ENCODE measurements at regions not wholly inside any gene's neighbourhood (a gene's known extent, or its start where the extent isn't known, plus 50 kb on each side); places are given as distances from the start of the nearest gene placed in this dataset.

DNA sequence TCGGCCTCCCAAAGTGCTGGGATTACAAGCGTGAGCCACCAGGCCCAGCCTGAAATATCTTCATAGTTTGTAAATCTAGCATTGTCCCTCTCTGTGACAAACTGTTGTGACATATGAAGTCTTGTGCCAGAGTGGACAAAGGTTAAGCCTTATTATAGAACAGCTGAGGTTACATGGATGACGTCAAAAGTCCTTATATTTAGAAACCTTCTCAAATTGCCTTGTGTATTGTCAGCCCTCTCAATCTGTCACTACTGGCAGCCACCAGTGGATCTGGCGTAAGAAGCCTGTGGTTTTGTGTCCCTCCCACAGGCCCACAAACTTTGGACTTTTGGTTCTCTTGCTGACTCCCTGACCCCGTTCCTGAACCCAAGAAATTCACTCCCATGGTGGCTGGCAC lies 79.4 kb upstream of the CCDC112 start:
- peak; percentile 54 for DNase-seq (ENCODE audit: low spot score)

DNA sequence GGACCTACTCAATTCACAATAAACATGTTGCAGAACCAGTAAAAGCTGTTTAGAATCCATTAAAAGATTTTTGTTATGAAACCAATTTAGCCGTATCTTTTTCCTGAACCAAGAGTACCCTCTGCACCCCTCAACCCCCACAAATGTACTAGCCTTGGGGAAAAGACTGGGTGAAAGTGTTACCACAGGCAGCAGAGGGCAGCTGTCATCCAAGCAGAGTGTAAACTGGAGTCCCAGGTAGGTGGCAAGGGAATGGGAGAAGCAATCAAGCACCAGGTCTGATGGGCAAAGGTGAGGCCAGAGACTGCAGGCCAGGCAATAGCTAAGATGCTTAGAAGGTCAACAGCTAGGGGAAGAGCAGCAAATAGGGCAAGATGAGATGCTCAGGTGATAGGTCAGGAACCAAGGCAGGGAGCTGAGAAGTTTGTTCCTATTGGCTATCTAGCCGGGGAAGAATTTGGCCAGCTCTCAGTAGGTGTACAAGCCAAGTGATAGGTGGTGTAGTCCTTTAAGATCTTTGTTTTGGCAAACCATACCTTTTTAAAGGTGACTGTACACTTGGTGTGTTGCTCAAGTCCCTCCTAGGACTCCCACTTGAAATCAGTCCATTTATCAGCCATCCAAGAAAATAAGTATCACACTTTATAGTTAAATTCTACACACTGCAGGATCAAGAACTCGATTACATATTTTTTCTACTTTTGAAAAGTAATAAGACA lies 77.8 kb upstream of the CCDC112 start:
- peak; percentile 44 for DNase-seq (ENCODE audit: low spot score)

DNA sequence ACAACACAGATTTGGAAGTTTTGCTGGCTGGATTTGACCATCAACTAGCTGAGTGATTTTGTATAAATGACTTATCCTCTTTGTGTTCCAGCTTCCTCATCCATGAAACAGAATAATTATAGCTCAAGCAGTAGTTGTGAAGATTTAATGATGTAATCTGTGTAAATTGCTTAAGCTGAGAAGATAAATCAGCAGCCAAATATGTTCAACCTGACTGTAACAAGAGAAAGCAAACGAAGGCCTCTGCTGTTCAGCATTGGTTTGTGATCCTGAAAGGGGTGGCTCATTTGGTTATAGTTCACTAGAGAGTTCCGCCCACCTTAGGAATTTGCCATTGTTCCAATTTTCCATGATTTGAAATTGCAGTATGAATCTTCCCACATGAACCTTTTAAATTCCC lies 75.7 kb upstream of the CCDC112 start:
- DNase-seq (ENCODE audit: low spot score), result peak; percentile 60

DNA sequence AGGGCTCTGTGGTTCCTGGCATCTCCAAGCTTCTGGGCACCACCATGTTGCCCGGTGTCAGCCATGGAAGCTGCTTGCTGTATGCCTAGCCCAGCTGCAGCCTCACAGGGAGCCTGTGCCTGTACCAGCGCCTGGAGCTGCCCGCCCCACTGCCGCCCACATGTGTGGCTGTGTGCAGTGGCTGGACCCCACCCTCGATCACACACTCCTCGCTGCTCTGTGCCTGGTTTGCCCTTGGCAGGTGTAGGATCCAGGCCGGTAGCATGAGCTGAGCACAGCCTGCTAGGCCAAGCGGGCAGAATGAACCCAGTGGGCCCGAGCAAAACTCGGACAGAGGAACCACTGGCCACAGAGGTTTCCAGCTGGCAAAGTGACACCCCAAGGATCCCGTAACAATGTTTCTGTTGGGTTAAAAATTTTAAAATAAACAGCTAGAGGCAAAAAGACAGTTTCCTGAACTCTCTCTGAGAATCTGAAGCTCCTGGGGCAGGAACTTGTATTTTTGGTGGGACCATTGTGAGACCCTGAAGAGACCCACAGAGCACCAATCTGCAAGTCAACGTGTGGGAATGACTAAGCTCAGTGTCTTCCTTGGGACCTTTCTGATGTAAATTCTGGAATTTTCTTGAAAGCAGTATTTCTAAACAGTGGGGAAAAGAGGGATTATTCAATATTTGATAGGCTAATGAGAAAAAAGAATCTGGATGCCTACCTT lies 73.1 kb upstream of the CCDC112 start:
- DNase-seq (ENCODE audit: low spot score), result no peak

DNA sequence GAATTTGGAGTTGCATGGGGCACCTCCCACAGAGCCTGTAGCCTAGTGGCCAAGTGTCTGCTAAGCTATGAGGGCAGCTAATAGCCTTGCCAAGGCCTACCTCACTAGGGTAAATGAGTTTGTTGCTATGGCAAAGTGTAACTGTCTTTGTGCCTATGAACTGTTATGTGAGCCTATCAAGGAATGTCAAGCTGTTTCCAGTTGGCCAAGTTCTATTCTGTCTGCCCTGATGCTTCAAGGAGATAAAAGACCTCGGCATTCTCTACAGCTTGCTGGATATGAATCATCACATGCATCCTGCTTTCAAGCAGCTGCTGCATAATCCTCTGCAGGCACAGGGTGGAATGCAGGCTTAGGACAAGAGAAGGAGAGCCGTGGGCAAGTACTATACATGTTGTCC lies 69.8 kb upstream of the CCDC112 start:
- DNase-seq (ENCODE audit: low spot score), result peak; percentile 68

DNA sequence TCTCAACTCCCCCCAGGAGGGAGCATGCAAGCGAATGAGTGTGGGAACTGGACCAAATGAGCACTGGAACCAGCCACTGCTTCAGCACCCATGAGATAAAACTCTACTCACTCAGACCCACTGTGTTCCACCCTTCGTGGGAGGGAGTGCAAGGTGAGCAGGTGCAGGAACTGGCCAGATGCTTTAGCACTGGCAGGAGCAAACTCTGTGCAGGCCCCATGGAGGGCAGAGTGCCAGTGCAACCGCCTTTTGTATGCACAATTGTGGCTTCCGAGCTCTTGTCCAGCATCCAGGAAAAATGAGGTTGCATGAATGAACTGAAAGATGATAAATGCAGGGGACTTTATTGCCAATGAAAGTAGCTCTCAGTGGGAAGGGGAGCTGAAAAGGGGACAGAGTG lies 67.4 kb upstream of the CCDC112 start:
- no peak for DNase-seq (ENCODE audit: low spot score)

DNA sequence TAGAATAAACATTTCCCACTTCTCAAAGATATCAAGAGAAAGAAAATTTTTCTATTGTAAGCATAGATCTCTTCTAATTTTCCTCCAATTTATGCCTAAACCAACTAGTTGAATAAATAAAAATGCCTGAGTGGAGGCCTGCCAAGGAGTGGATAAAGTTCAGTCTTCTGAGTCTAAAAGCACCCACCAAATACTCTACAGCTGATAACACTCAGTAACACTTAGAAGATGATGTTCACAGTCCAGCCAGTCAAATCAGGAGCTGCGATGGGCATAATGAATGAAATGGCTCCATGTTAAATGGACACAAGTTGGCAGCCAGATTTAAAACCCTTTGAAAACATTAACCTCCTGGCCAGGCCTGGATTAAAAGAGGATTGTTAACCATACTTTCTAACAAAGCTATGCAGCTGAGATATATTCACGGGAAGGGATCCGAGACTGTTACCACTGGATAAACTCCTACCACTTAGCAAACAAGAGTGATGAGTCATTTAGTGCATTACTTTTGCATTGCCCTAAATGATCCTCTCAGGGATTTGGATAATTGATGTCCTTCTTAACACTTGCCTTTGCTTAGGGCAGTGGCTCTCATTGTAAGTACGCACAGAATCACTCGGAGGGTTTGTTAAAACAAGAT lies 63.7 kb upstream of the CCDC112 start:
- peak; percentile 47 for DNase-seq (ENCODE audit: low spot score)

DNA sequence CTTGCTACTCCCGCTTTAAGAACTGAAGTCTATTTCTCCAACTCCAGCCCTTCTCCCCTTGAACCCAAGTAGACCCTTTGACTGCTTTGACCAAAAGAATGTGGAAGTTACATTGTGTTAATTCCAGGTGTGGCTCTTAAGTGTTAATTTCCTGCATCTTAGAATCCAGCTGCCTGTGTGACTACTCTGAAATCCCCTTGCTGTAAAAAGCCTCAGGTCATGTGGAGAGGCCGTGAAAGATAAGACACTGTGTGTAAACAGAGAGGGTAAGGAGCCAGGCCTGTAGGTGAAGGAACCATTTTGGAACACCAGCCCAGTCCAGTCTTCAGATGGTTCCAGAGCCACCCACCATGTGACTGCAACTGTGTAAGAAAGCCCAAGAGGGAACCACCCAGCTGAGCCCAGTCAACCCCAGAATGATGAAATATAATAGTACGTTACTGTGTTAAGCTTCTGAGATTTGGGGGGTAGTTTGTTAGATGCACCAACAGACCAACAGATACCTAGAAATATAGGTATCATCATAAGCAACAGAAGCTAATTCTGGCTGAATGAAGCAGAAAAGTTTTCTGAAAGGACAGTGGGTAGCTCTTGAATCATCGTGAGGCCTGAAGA lies 59.4 kb upstream of the CCDC112 start:
- no peak for DNase-seq (ENCODE audit: low spot score)

DNA sequence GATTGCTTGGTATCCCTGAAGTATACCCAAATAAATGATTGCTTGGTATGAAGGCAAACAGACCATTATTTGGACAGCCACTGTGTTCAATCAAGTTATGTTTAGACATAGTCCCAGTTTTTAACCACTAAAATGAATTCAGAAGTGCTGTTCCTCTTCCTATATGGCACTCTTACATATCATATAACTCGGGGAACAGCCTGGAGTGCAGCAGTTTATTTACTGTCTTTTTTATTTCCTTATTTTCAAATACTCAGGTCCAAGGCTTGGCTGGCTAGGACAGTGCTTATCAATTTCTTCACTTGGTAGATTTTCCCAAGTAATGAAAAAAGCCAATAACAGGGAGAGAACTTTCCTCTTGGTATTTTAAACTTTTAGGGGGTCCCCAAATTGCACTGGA lies 58.6 kb upstream of the CCDC112 start:
- no peak for DNase-seq (ENCODE audit: low spot score)

DNA sequence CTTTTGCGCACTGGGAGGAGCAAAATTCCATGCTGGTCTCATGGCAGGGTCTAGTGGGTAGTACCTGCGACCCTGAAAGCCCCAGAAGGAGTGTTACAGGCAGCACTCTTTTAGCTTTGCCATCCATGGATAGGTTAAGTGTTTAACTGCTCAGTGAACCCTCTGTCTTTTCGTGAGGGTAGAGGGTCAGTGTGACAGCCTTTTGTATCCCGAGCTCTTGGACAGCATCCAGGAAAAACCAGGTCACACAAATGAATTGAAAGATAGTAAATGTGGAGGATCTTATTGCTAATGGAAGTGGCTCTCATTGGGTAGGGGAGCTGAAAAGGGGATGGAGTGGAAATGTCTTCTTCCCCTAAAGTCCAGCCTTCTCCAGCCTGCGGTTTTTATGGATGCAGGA lies 57.8 kb upstream of the CCDC112 start:
- DNase-seq (ENCODE audit: low spot score), result no peak

DNA sequence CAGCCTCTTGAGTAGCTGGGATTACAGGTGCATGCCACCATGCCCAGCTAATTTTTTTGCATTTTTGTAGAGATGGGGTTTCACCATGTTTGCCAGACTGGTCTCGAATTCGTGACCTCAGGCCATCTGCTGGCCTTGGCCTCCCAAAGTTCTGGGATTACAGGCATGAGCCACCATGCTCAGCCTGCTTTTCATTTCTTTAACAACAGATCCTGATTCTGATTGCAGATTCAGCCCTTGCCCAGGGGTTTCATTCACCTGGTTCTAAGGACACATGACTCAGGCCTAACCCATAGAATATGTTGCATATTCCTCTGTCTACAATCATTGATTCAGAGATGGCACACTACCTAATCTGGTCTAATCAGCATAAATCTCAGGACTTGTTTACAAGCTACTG lies 56.1 kb upstream of the CCDC112 start:
- no peak for DNase-seq (ENCODE audit: low spot score)

DNA sequence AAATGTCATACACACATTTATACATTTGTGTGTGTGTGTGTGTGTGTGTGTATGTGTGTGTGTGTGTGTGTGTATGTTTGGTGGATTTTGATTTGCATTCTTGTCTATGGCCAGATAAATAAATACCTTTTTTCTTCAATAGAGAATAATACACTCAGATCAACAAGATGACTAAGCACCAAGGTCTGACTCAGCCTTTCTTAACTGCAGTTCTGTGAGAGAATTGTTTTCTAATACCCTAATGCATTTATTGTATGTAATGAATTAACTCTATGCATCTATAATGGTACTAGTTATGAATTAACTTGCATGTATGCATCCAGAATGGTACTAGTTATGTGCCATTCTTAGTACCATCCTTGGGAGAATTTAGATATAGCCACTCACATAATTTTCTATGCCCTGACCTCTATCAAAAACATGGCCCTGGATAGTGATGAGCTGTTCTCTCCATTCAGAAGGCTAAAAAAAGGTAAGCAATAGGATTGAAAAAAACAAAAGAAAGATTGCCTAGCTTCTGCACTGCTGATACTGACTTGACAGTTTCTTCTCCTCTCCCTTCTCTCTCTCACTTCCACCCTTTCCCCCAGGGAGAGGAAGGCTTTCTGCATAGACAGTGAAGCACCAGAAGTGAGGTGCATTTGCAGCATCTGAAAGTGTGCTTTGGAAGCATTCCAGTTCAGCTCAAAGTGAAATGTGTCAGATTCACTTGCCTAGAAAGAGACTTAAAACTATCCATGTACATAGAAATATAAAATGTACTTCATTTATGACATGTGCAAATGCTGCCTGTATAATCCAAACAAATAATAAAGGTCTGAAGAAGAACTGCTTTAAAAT lies 55.1 kb upstream of the CCDC112 start:
- DNase-seq (ENCODE audit: low spot score), result peak; percentile 44

DNA sequence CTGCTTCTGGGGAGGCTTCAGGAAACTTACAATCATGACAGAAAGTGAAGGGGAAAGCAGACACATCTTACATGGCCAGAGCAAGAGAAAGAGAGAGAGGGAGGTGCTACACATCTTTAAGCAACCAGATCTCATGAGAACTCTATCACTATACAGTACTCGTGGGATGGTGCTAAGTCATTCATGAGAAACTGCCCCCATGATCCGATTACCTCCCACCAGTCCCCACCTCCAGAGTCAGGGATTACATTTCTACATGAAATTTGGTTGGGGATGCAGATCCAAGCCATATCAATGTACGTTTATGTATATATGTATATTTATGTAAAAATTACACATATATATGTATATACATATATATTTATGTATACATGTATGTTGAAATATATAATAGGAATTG lies 54.4 kb upstream of the CCDC112 start:
- no peak for DNase-seq (ENCODE audit: low spot score)

DNA sequence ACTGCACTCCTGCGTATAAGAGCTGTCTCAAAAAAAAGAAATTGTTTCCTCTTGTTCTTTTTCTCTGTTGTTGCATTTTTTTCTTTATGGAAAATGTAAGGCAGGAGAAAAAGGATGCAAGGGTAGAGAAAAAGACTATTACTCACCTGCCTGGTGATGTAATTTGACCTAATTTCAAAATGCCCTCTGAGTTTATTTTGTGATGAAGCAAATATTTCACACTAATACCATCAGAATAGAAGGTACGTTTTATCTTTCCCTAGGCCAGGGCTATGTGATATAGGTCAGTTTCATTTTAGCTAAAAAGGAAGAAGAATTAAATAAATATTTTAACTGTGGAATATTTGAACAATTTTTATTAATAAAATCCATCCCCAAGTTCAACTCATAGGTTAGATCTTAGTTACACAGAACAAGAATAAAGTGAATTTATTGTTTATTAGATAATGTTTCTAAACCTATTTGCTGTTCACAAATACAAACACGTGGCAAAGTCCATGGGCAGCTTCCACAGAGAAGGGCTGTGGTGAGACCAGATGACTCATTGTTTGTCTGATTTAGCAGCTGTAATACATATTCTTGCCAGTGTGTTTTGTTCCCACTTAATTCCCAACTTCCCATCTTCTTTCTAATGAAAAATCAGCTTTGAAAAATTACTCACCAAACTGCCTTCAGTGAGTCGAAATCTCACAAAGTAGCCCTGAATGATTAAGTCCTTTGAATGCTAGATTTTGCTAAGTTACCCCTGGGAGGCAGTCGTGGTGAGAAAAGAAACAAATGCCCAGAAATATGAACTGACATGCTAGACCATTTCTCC lies 52.8 kb upstream of the CCDC112 start:
- DNase-seq (ENCODE audit: low spot score), result peak; percentile 92

DNA sequence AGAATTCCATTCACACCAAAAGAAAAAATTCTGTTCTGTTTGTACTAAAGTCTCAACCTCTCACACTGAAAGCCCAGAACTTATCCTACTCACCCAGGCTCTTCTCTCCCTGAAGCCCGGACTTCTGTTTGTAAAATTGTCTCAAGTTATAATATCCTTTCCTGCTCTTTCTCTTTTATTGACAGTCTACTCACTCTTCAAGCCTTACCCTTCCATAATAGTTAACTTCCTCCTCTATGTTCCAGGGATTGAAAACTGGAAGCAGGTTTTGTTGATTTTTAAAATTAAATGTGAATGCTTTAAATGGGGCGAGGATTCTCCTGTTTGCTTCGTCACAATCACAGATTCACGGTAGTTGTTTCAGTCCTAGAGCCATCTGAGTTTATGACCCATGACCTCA lies 51.7 kb upstream of the CCDC112 start:
- DNase-seq (ENCODE audit: low spot score), result no peak
